GM12878 (cell line): ENCODE measurements at regions not wholly inside any gene's neighbourhood (a gene's known extent, or its start where the extent isn't known, plus 50 kb on each side); places are given as distances from the start of the nearest gene placed in this dataset.

Source experiments
- ATAC-seq: fragments of 200-7000 bp; cut with Tn5 transposase; 3 replicates; pipeline ENCODE4 v1.9.1; 2020; ENCODE audit warnings: mild to moderate bottlenecking, moderate library complexity
- BruUV-seq: library from RNA; stranded (reverse); fragments of 400-500 nt; replicated peaks from 2 replicates; lab custom pipeline; 2021; lab: Mats Ljungman, UMichigan
- CTCF ChIA-PET: fragments of 300-600 bp; sonication (Branson Sonifier 250); formaldehyde crosslinking; extraction: SDS; loops from one replicate; lab custom pipeline; 2021; ENCODE audit warnings: inconsistent platforms; lab: Yijun Ruan, JAX
- POLR2A ChIA-PET: fragments of 350-600 bp; formaldehyde crosslinking; extraction: SDS; loops from one replicate; lab custom pipeline; 2021; ENCODE audit warnings: inconsistent platforms; lab: Charles Lee
- RAD21 ChIA-PET: fragments of 300-600 bp; sonication (Branson Sonifier 250); formaldehyde crosslinking; loops from one replicate; lab custom pipeline; 2023; ENCODE audit warnings: antibody characterized with exemption; ENCODE audit not compliant: unreplicated experiment; lab: Charles Lee
- SMC1A ChIA-PET: fragments of 300-600 bp; sonication (Branson Sonifier 250); formaldehyde crosslinking; loops from one replicate; lab custom pipeline; 2023; ENCODE audit not compliant: unreplicated experiment, uncharacterized antibody; lab: Charles Lee
- DNase-seq: peaks from one replicate; pipeline ENCODE4 v3.0.0-alpha.2; 2011; ENCODE audit warnings: low read depth, low spot score
- FAIRE-seq: peaks from 3 replicates; lab custom pipeline; 2011; peaks lifted over from hg19 to GRCh38; lab: Jason Lieb, UNC
- H2AFZ ChIP-seq: 2 replicates; pipeline ENCODE4 v1.6.0; 2011; ENCODE audit warnings: low read depth, low read length, control low read depth; ENCODE audit not compliant: control insufficient read depth
- H3K27ac ChIP-seq: 2 replicates; pipeline ENCODE4 v1.5.1; 2011; ENCODE audit warnings: control low read depth; ENCODE audit not compliant: control insufficient read depth, insufficient read depth
- H3K27me3 ChIP-seq, 2 experiments: replicated peaks in 1 of 2; 2 replicates each; pipeline versions ENCODE4 v1.6.0 to v1.6.1; 2011; ENCODE audit warnings: low read length in 1 of 2; ENCODE audit not compliant: control insufficient read depth in 2 of 2, insufficient read depth in 2 of 2
- H3K36me3 ChIP-seq, 2 experiments: 2 replicates each; pipeline ENCODE4 v1.5.1; 2011; ENCODE audit warnings: low read length in 1 of 2; ENCODE audit not compliant: control insufficient read depth in 2 of 2, insufficient read depth in 2 of 2
- H3K4me1 ChIP-seq: 2 replicates; pipeline ENCODE4 v1.6.1; 2011; ENCODE audit warnings: mild to moderate bottlenecking, low read length, moderate library complexity, mixed read lengths; ENCODE audit not compliant: control insufficient read depth, insufficient read depth
- H3K4me2 ChIP-seq: 2 replicates; pipeline ENCODE4 v1.6.0; 2011; ENCODE audit warnings: control low read depth; ENCODE audit not compliant: control insufficient read depth, insufficient read depth
- H3K4me3 ChIP-seq: fragments of 200-600 bp; sonication (generic); 2 replicates; pipeline ENCODE4 v1.5.1; 2016
- H3K79me2 ChIP-seq: 2 replicates; pipeline ENCODE4 v1.6.0; 2011; ENCODE audit warnings: low read length; ENCODE audit not compliant: control insufficient read depth, insufficient read depth
- H3K9ac ChIP-seq: 2 replicates; pipeline ENCODE4 v1.8.0; 2011; ENCODE audit warnings: low read length, control low read depth, mixed read lengths; ENCODE audit not compliant: control insufficient read depth, insufficient read depth
- H3K9me3 ChIP-seq: replicated peaks from 3 replicates; pipeline ENCODE4 v1.5.1; 2011; ENCODE audit warnings: mild to moderate bottlenecking, low read length; ENCODE audit not compliant: control insufficient read depth, insufficient read depth
- H4K20me1 ChIP-seq: 2 replicates; pipeline ENCODE4 v1.6.0; 2011; ENCODE audit not compliant: control insufficient read depth, insufficient read depth
- ATF7 ChIP-seq: fragments of 450-650 bp; IDR thresholded peaks from 2 replicates; pipeline ENCODE4 v1.6.1; 2016; ENCODE audit warnings: low read depth, mild to moderate bottlenecking
- BRCA1 ChIP-seq: IDR thresholded peaks from 2 replicates; pipeline ENCODE4 v1.6.1; 2011; ENCODE audit warnings: low read depth, low read length, improper control_type of control experiment
- EED ChIP-seq: sonication (generic); IDR thresholded peaks from 2 replicates; pipeline ENCODE4 v1.6.1; 2016; ENCODE audit warnings: antibody characterized with exemption, low read depth
- GABPA ChIP-seq: IDR thresholded peaks from 2 replicates; pipeline ENCODE4 v1.6.1; 2014; ENCODE audit warnings: antibody characterized with exemption, low read depth, mild to moderate bottlenecking, inconsistent platforms
- HDAC6 ChIP-seq: fragments of 200-600 bp; sonication (generic); IDR thresholded peaks from one replicate; pipeline ENCODE4 v1.8.0; 2017; ENCODE audit warnings: antibody characterized with exemption; ENCODE audit not compliant: unreplicated experiment
- JUNB ChIP-seq: IDR thresholded peaks from 2 replicates; pipeline ENCODE4 v1.6.1; 2016; ENCODE audit warnings: antibody characterized with exemption, mild to moderate bottlenecking
- KAT2A ChIP-seq: conservative IDR thresholded peaks from 2 replicates; pipeline ENCODE4 v1.6.1; 2011; ENCODE audit warnings: low read depth, low read length; ENCODE audit not compliant: control insufficient read depth
- MYB ChIP-seq: fragments of 150-350 bp; IDR thresholded peaks from 2 replicates; pipeline ENCODE4 v1.6.1; 2014; ENCODE audit warnings: mild to moderate bottlenecking, low read depth, low read length, borderline replicate concordance
- RBBP5 ChIP-seq: fragments of 200-600 bp; sonication (generic); conservative IDR thresholded peaks from 2 replicates; pipeline ENCODE4 v1.6.1; 2016
- RCOR1 ChIP-seq: conservative IDR thresholded peaks from 2 replicates; pipeline ENCODE4 v1.6.1; 2012; ENCODE audit warnings: low read depth, low read length, improper control_type of control experiment
- SREBF1 ChIP-seq: IDR thresholded peaks from 2 replicates; pipeline ENCODE4 v1.6.1; 2012; ENCODE audit warnings: mild to moderate bottlenecking, low read length
- SUPT20H ChIP-seq: IDR thresholded peaks from 2 replicates; pipeline ENCODE4 v1.6.1; 2011; ENCODE audit warnings: low read depth, mild to moderate bottlenecking, low read length, moderate library complexity, borderline replicate concordance; ENCODE audit not compliant: control insufficient read depth
- TAF1 ChIP-seq: IDR thresholded peaks from 2 replicates; pipeline ENCODE4 v1.6.1; 2011; ENCODE audit warnings: mild to moderate bottlenecking, low read depth, low read length, borderline replicate concordance
- ZNF207 ChIP-seq: fragments of 450-650 bp; IDR thresholded peaks from 2 replicates; pipeline ENCODE4 v1.6.1; 2014; ENCODE audit warnings: antibody characterized with exemption, mild to moderate bottlenecking, borderline replicate concordance
- ZNF217 ChIP-seq: fragments of 450-650 bp; IDR thresholded peaks from 2 replicates; pipeline ENCODE4 v1.6.1; 2017; ENCODE audit warnings: antibody characterized with exemption, mild to moderate bottlenecking
- ZNF24 ChIP-seq: fragments of 450-650 bp; IDR thresholded peaks from 2 replicates; pipeline ENCODE4 v1.6.1; 2017; ENCODE audit warnings: antibody characterized with exemption, mild to moderate bottlenecking
- ZNF274 ChIP-seq: IDR thresholded peaks from one replicate; pipeline ENCODE4 v1.8.0; 2011; ENCODE audit not compliant: insufficient read length, insufficient read depth
- whole genome bisulfite sequencing: methylation state at CpG from one replicate; pipeline ENCODE4 v1.1.6; 2016; ENCODE audit warnings: low lambda C conversion rate; ENCODE audit not compliant: insufficient replicate concordance, insufficient coverage; ENCODE audit errors: missing lambda C conversion rate; 5-methylcytosine and 5-hydroxymethylcytosine counted together
- in situ Hi-C: fragments of 300-500 bp; cut with MboI; formaldehyde crosslinking; loops from 9 replicates; pipeline ENCODE4 v1.14.3; 2018; ENCODE audit warnings: mixed read lengths
- intact Hi-C: fragments of 100-400 bp; cut with micrococcal nuclease; formaldehyde crosslinking; loops from one replicate; pipeline ENCODE4 v1.14.2; 2022; ENCODE audit not compliant: unreplicated experiment
- TF ChIP-seq, protein P1 (sequence below): IDR thresholded peaks from 2 replicates; pipeline ENCODE4 v1.6.1; 2012; ENCODE audit warnings: low read depth, low read length, improper control_type of control experiment
- TF ChIP-seq, protein P2 (sequence below), 3 experiments: IDR thresholded peaks in 2 of 3; conservative IDR thresholded peaks in 1 of 3; 2 replicates each; pipeline ENCODE4 v1.5.1; 2011; ENCODE audit warnings: low read depth in 3 of 3, low read length in 3 of 3, mild to moderate bottlenecking in 3 of 3, control low read depth in 2 of 3, moderate library complexity in 2 of 3, inconsistent platforms in 1 of 3, mixed read lengths in 1 of 3; ENCODE audit not compliant: control insufficient read depth in 2 of 3, insufficient read depth in 1 of 3; ENCODE audit errors: extremely low read depth in 1 of 3
- TF ChIP-seq, protein P3 (sequence below): fragments of 450-650 bp; formaldehyde crosslinking; IDR thresholded peaks from 2 replicates; pipeline ENCODE4 v1.4.0; 2022; ENCODE audit warnings: mild to moderate bottlenecking, moderate library complexity

- ChIA-PET CTCF (no interaction called here), POLR2A (no interaction called here), SMC1A (no interaction called here), RAD21 (no interaction called here)
- Histone ChIP-seq H2AFZ (no peak overlapping the region), H3K4me2 (no peak overlapping the region), H3K9ac (no peak overlapping the region), H3K27ac (no peak overlapping the region), H3K79me2 (no peaks in the 10 kb centered on the region), H3K4me1 (no peaks in the 10 kb centered on the region), H3K9me3 (no peaks in the 10 kb centered on the region), H3K36me3 (no peaks in the 10 kb centered on the region), H3K4me3 (no peak overlapping the region), H3K27me3 (no peaks in the 10 kb centered on the region; a peak in 2 of 4 replicates), H4K20me1 (no peaks in the 10 kb centered on the region)
- ATAC-seq (no peak), FAIRE-seq (no peak), DNase-seq (no peak)
- no TSS peak for BruUV-seq
- WGBS, result 24% methylated on average over 2 of the region's 2 CpGs
- in situ Hi-C loops (no loop called here), intact Hi-C loops (no loop called here)
- no peak for TF ChIP-seq MYB
- TF ChIP-seq ZNF24, result no peak
- TF ChIP-seq, protein P1, sequence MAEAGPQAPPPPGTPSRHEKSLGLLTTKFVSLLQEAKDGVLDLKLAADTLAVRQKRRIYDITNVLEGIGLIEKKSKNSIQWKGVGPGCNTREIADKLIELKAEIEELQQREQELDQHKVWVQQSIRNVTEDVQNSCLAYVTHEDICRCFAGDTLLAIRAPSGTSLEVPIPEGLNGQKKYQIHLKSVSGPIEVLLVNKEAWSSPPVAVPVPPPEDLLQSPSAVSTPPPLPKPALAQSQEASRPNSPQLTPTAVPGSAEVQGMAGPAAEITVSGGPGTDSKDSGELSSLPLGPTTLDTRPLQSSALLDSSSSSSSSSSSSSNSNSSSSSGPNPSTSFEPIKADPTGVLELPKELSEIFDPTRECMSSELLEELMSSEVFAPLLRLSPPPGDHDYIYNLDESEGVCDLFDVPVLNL, result no peak
- no peak for TF ChIP-seq RBBP5
- TF ChIP-seq ZNF274, result no peak
- TF ChIP-seq HDAC6, result no peak
- no peak for TF ChIP-seq KAT2A
- no peak for TF ChIP-seq EED
- no peak for TF ChIP-seq SREBF1
- TF ChIP-seq BRCA1, result no peak
- TF ChIP-seq, protein P2, sequence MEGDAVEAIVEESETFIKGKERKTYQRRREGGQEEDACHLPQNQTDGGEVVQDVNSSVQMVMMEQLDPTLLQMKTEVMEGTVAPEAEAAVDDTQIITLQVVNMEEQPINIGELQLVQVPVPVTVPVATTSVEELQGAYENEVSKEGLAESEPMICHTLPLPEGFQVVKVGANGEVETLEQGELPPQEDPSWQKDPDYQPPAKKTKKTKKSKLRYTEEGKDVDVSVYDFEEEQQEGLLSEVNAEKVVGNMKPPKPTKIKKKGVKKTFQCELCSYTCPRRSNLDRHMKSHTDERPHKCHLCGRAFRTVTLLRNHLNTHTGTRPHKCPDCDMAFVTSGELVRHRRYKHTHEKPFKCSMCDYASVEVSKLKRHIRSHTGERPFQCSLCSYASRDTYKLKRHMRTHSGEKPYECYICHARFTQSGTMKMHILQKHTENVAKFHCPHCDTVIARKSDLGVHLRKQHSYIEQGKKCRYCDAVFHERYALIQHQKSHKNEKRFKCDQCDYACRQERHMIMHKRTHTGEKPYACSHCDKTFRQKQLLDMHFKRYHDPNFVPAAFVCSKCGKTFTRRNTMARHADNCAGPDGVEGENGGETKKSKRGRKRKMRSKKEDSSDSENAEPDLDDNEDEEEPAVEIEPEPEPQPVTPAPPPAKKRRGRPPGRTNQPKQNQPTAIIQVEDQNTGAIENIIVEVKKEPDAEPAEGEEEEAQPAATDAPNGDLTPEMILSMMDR (IDR thresholded peaks at IDR 0.05 in 2 of 3, conservative IDR thresholded peaks at IDR 0.05 in 1 of 3; ENCODE audit: control insufficient read depth in 2 of 3, extremely low read depth in 1 of 3, insufficient read depth in 1 of 3, low read depth in 3 of 3, low read length in 3 of 3), result no peak
- TF ChIP-seq, protein P3, sequence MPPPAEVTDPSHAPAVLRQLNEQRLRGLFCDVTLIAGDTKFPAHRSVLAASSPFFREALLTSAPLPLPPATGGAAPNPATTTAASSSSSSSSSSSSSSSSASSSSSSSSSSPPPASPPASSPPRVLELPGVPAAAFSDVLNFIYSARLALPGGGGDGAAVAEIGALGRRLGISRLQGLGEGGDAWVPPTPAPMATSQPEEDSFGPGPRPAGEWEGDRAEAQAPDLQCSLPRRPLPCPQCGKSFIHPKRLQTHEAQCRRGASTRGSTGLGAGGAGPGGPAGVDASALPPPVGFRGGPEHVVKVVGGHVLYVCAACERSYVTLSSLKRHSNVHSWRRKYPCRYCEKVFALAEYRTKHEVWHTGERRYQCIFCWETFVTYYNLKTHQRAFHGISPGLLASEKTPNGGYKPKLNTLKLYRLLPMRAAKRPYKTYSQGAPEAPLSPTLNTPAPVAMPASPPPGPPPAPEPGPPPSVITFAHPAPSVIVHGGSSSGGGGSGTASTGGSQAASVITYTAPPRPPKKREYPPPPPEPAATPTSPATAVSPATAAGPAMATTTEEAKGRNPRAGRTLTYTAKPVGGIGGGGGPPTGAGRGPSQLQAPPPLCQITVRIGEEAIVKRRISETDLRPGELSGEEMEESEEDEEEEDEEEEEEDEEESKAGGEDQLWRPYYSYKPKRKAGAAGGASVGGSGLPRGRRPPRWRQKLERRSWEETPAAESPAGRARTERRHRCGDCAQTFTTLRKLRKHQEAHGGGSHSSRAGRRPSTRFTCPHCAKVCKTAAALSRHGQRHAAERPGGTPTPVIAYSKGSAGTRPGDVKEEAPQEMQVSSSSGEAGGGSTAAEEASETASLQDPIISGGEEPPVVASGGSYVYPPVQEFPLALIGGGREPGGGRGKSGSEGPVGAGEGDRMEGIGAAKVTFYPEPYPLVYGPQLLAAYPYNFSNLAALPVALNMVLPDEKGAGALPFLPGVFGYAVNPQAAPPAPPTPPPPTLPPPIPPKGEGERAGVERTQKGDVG (CRISPR knock-in tag), result no peak
- no peak for TF ChIP-seq ZNF217
- TF ChIP-seq ZNF207, result no peak
- TF ChIP-seq JUNB, result no peak
- no peak for TF ChIP-seq RCOR1
- TF ChIP-seq TAF1, result no peak
- TF ChIP-seq GABPA, result no peak
- no peak for TF ChIP-seq ATF7
- no peak for TF ChIP-seq SUPT20H
These were observed 300.1 kb upstream of the CDH5 start for GRCh38 chr16:66066404-66066803.
